Astrocyte of the cerebellum (primary cell): ENCODE measurements at regions not wholly inside any gene's neighbourhood (a gene's known extent, or its start where the extent isn't known, plus 50 kb on each side); places are given as distances from the start of the nearest gene placed in this dataset.

Experiments
- DNase-seq: peaks from one replicate; pipeline ENCODE4 v3.0.0-alpha.2; 2011; ENCODE audit warnings: low read depth
- H3K4me3 ChIP-seq: 2 replicates; pipeline ENCODE4 v1.5.1; 2011; ENCODE audit warnings: mild to moderate bottlenecking, low read depth, low read length, moderate library complexity
- in situ Hi-C: cut with HindIII; loops from 2 replicates; pipeline ENCODE4 v1.10.0; 2017; ENCODE audit warnings: low sequenced_read_pairs
- TF ChIP-seq, protein P1 (sequence below): IDR thresholded peaks from 2 replicates; pipeline ENCODE4 v1.5.1; 2012; ENCODE audit warnings: low read length, low read depth, moderate library complexity, mild to moderate bottlenecking; ENCODE audit errors: missing control alignments

- H3K4me3 ChIP-seq: no peak overlapping the region
- in situ Hi-C loops: no loop called here
- no peak for DNase-seq
- TF ChIP-seq, protein P1, sequence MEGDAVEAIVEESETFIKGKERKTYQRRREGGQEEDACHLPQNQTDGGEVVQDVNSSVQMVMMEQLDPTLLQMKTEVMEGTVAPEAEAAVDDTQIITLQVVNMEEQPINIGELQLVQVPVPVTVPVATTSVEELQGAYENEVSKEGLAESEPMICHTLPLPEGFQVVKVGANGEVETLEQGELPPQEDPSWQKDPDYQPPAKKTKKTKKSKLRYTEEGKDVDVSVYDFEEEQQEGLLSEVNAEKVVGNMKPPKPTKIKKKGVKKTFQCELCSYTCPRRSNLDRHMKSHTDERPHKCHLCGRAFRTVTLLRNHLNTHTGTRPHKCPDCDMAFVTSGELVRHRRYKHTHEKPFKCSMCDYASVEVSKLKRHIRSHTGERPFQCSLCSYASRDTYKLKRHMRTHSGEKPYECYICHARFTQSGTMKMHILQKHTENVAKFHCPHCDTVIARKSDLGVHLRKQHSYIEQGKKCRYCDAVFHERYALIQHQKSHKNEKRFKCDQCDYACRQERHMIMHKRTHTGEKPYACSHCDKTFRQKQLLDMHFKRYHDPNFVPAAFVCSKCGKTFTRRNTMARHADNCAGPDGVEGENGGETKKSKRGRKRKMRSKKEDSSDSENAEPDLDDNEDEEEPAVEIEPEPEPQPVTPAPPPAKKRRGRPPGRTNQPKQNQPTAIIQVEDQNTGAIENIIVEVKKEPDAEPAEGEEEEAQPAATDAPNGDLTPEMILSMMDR: no peak
Measured at GRCh38 chr1:11357276-11357675, 84.3 kb downstream of the UBIAD1 start.

DNA sequence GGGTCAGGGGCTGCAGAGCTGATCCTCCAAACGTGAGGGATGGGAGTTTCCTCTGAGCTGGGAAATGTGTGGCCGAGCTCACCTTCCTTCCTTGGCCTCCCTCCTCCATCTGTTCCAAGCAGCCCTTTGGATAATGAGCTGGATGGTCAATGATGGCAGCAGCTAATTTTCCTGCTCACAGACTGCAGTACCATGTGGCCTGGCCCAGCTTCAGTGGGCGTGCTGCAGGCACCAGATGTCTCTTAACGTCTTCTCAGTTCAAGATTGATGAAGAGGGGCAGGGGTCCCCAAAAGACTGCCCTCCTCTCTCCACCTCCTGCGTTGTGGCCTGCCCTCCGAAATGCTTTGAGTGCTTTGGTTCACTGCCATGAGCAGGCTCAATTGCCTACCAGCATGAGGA is 86.0 kb downstream of the UBIAD1 start:
- in situ Hi-C loops: no loop called here
- H3K4me3 ChIP-seq: no peak overlapping the region
- TF ChIP-seq, protein P1: no peak
- no peak for DNase-seq

- no peak for DNase-seq
- in situ Hi-C loops: no loop called here
- TF ChIP-seq, protein P1: no peak
- H3K4me3 ChIP-seq: no peak overlapping the region
Measured at GRCh38 chr1:11362547-11363021, 89.6 kb downstream of the UBIAD1 start.

DNA sequence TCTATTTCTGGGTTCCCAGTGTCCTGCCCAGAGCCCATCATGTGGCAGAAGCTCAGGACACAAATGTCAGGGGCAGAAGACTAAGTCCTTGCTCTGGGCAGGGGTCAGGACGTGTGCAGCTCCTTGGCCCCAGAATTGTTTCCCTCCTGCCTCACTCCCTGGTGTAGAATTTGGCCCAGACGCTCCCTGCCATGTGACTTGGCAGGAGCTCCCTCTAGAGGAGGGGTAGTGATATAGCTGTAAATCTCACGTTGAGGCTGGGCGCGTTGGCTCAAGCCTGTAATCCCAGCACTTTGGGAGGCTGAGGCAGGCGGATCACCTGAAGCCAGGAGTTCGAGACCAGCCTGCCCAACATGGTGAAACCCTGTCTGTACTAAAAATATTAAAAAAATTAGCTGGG is 91.2 kb downstream of the UBIAD1 start:
- TF ChIP-seq, protein P1: no peak
- in situ Hi-C loops: no loop called here
- DNase-seq: no peak
- H3K4me3 ChIP-seq: no peak overlapping the region

GRCh38 chr1:11365744-11366387 is 92.9 kb downstream of the UBIAD1 start:
- H3K4me3 ChIP-seq: no peak overlapping the region
- no peak for DNase-seq
- in situ Hi-C loops: no loop called here
- TF ChIP-seq, protein P1: no peak

DNA sequence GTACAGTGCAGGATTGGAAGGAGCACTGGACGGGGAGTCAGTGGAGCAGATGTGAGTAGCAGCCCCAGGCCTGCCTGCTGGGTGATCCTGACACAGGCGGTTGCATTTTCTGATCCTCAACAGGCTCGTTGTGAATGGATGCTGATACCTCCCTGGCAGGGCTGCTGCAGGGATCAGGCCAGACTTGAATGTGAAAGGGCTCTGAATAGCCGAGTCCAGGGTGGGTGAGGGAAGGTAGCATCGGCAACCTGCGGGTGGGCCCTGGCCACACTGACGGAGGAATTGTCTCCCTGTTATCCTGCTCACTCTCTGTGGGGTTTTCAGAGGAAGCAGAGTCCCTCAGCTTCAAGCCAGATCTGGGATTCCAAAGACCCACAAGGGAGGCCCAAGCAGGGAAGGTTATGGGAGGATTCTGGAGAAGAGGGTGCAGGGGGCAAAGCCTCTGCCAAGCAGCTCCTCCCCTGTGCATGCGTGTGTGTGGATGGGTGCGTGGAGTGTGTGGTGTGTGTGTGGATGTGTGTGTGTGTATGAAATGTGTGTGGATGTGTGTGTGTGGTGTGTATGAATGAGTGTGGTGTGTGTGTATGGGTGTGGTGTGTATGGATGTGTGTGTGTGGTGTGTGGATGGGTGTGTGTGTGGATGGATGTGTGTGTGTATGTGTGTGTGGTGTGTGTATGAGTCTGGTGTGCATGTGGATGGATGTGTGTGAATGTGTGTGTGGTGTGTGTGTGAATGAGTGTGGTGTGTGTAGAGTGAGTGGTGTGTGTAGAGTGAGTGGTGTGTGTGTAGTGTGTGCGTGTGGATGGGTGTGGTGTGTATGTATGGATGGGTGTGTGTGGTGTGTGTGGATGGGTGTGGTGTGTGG is 100.3 kb downstream of the UBIAD1 start:
- DNase-seq: no peak

More for the DNA sequence above, 100.3 kb downstream of the UBIAD1 start:
- in situ Hi-C loops: no loop called here
- TF ChIP-seq, protein P1: no peak
- H3K4me3 ChIP-seq: no peak overlapping the region
